Gastrocnemius medialis (tissue), 4 donors: ENCODE measurements at regions not wholly inside any gene's neighbourhood (a gene's known extent, or its start where the extent isn't known, plus 50 kb on each side); places are given as distances from the start of the nearest gene placed in this dataset.

Experiments
- ATAC-seq, 2 donors: fragments of 150-250 bp; one replicate each; pipeline ENCODE4 v1.9.1; 2016
- DNase-seq, 2 donors: peaks; one replicate each; pipeline ENCODE4 v3.0.0-alpha.2; 2019
- H3K27ac ChIP-seq, 4 donors: fragments of 200-600 bp; sonication (generic); 1 replicate in 1 of 4; 2 replicates in 3 of 4; pipeline ENCODE4 v1.5.1; 2016 to 2018; ENCODE audit warnings: mild to moderate bottlenecking in 2 of 4, moderate library complexity in 1 of 4
- H3K27me3 ChIP-seq, 3 donors: fragments of 200-600 bp; sonication (generic) in 2 of 3; 1 replicate in 1 of 3; 2 replicates in 2 of 3; pipeline versions ENCODE4 v1.5.1 to v1.6.0; 2016 to 2019; ENCODE audit warnings: mild to moderate bottlenecking in 1 of 3, moderate library complexity in 1 of 3
- H3K36me3 ChIP-seq, 2 donors: fragments of 200-600 bp; sonication (generic) in 1 of 2; one replicate each; pipeline ENCODE4 v1.5.1; 2017 to 2018
- H3K4me1 ChIP-seq, 2 donors: fragments of 200-600 bp; sonication (generic) in 1 of 2; one replicate each; pipeline ENCODE4 v1.5.1; 2016 to 2017; ENCODE audit warnings: mild to moderate bottlenecking in 2 of 2
- H3K4me3 ChIP-seq, 4 donors: fragments of 200-600 bp; sonication (generic) in 3 of 4; 1 replicate in 1 of 4; 2 replicates in 3 of 4; pipeline ENCODE4 v1.5.1; 2016 to 2019; ENCODE audit warnings: mild to moderate bottlenecking in 2 of 4
- H3K9me3 ChIP-seq, 3 donors: fragments of 200-600 bp; sonication (generic) in 2 of 3; 1 replicate in 1 of 3; 2 replicates in 2 of 3; pipeline ENCODE4 v1.5.1; 2016 to 2019
- POLR2A ChIP-seq, 2 donors: fragments of 450-650 bp; IDR thresholded peaks; one replicate each; pipeline ENCODE4 v1.6.1; 2017; ENCODE audit warnings: antibody characterized with exemption in 2 of 2, mild to moderate bottlenecking in 2 of 2, moderate library complexity in 2 of 2
- in situ Hi-C, 4 donors: fragments of 200-750 bp; cut with MboI; loops; one replicate each; pipeline versions ENCODE4 v1.15.0 to v1.8.0; 2017; ENCODE audit warnings: low sequenced_read_pairs in 4 of 4
- intact Hi-C: fragments of 100-400 bp; cut with DNase I; formaldehyde crosslinking; loops from one replicate; pipeline ENCODE4 v1.15.1; 2023; ENCODE audit warnings: low total_unique reads
- TF ChIP-seq, protein P1 (sequence below), 5 experiments: fragments of 450-650 bp in 3 of 5; fragments of 200-600 bp in 2 of 5; sonication (generic) in 2 of 5; IDR thresholded peaks in 4 of 5; conservative IDR thresholded peaks in 1 of 5; 1 replicate in 4 of 5; 2 replicates in 1 of 5; pipeline ENCODE4 v1.5.1; 2016 to 2019; ENCODE audit warnings: antibody characterized with exemption in 5 of 5, mild to moderate bottlenecking in 3 of 5, moderate library complexity in 3 of 5

DNA sequence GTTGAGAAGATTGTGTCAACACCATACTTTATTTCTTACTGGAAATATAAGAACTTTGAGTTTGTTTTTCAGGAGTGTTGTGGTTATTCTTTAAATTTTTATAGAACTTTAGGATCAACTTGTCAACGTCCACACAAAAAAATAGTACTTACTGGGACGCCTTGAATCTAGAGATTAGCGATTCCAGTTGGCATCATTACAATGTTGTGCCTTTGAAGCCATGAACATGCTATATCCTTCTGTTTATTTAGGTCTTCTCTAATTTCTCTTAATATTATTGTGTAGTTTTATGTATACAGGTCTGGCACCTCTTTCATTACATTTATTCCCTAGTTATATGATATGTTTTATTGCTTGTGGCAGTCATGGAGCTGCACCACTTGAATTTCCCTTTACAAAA, 320.8 kb upstream of the CCDC196 start:
- no peak for TF ChIP-seq POLR2A (IDR thresholded peaks at IDR 0.05)
- TF ChIP-seq, protein P1, sequence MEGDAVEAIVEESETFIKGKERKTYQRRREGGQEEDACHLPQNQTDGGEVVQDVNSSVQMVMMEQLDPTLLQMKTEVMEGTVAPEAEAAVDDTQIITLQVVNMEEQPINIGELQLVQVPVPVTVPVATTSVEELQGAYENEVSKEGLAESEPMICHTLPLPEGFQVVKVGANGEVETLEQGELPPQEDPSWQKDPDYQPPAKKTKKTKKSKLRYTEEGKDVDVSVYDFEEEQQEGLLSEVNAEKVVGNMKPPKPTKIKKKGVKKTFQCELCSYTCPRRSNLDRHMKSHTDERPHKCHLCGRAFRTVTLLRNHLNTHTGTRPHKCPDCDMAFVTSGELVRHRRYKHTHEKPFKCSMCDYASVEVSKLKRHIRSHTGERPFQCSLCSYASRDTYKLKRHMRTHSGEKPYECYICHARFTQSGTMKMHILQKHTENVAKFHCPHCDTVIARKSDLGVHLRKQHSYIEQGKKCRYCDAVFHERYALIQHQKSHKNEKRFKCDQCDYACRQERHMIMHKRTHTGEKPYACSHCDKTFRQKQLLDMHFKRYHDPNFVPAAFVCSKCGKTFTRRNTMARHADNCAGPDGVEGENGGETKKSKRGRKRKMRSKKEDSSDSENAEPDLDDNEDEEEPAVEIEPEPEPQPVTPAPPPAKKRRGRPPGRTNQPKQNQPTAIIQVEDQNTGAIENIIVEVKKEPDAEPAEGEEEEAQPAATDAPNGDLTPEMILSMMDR (IDR thresholded peaks at IDR 0.05 in 4 of 5, conservative IDR thresholded peaks at IDR 0.05 in 1 of 5), result no peak
- no peaks in the 10 kb centered on the region for H3K27me3 ChIP-seq
- DNase-seq (no peak), ATAC-seq (no peak)
- no peak overlapping the region for H3K4me3 ChIP-seq
- in situ Hi-C loops, result no loop called here
- intact Hi-C loops, result no loop called here
- no peaks in the 10 kb centered on the region for H3K9me3 ChIP-seq
- H3K36me3 ChIP-seq, result no peaks in the 10 kb centered on the region
- H3K27ac ChIP-seq, result no peak overlapping the region
- H3K4me1 ChIP-seq, result no peaks in the 10 kb centered on the region

DNA sequence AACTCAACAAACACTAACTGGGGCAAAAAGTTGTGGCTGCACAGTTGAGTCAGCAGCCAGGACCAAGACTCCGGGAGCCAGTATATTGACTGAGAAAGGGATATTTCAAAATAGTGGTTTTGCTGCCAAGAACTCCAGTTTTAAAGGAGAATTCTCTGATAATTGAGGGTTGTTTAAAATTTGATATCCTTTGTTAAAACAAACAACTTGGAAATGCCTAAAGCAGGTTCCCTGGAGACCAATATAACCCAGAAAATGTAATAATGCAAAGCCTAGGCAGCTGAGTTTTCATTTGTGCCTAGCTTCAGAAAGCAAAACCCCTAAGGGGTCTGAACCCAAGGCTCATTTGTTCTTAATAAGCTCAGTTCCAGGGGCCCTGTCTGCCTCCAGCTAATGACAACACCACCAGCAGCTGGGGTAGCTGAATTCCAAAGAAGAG, 311.7 kb upstream of the CCDC196 start:
- Histone ChIP-seq H3K4me3 (no peak overlapping the region), H3K36me3 (no peaks in the 10 kb centered on the region), H3K27ac (no peak overlapping the region), H3K9me3 (no peaks in the 10 kb centered on the region), H3K27me3 (no peaks in the 10 kb centered on the region), H3K4me1 (no peaks in the 10 kb centered on the region)
- no peak for TF ChIP-seq POLR2A (IDR thresholded peaks at IDR 0.05)
- TF ChIP-seq, protein P1 (IDR thresholded peaks at IDR 0.05 in 4 of 5, conservative IDR thresholded peaks at IDR 0.05 in 1 of 5), result no peak
- ATAC-seq (no peak), DNase-seq (no peak)
- intact Hi-C loops, result no loop called here
- in situ Hi-C loops, result no loop called here

DNA sequence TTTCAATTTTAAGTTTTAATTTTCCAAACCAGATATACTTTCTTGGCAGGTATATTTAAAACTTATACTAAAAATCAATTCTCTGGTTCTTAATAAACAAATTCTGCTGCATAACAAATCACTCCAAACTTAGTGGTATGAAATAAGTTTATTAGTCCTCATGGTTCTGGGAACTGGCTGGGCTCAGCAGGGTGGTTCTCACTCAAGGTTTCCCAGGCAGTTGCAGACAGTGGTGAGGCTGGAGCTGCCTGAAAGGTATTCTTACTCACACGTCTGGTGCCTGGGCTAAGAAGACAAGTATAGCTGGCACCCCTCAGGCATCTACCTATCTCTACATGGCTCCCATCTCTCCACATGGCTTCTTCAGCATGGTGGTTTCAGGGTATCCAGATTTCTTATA, 308.2 kb upstream of the CCDC196 start:
- Histone ChIP-seq H3K27ac (no peak overlapping the region), H3K9me3 (no peaks in the 10 kb centered on the region), H3K27me3 (no peaks in the 10 kb centered on the region), H3K4me3 (no peak overlapping the region), H3K4me1 (no peaks in the 10 kb centered on the region), H3K36me3 (no peaks in the 10 kb centered on the region)
- in situ Hi-C loops (no loop called here), intact Hi-C loops (no loop called here)
- DNase-seq, result no peak
- TF ChIP-seq, protein P1 (IDR thresholded peaks at IDR 0.05 in 4 of 5, conservative IDR thresholded peaks at IDR 0.05 in 1 of 5), result no peak
- no peak for TF ChIP-seq POLR2A (IDR thresholded peaks at IDR 0.05)
- no peak for ATAC-seq

DNA sequence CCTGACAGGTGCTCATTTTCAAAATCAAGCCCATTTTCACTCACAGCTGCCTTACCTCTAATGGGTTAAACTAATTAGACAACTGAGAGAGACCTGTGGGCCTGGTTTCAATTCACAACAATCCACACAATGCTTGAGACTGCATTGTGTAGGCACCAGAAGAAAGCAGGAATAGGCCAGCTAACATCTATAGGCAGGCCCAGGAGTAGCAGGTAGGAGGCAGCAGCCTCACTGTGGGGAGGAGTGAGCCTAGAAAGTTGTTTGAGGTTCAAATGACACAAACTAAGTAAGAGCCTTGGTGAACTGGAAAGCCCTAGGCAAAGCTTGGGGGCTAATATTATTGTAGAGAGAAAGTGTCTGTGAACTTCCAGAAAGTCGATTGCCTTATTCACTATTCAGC, 289.5 kb upstream of the CCDC196 start:
- no peak for DNase-seq

DNA sequence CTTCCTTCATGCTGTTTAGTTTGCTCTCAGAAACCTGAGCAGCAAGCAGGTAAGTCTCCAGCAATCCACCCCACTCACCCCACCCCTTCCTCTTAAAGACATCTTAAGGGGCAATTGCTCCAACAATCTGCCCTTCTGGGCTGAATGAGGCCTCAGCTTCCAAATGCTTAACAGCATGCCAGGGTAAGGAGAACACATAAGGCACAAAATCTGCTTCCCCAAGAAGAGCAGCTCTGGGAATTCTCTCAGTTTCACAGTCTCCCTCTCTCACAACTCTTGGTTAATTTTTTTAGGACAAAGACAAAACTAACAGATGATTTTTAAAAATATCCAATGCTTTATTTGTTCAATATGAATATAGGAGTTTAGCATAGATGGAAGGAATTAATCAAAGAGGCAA, 288.9 kb upstream of the CCDC196 start:
- H3K4me3 ChIP-seq, result no peak overlapping the region
- ATAC-seq (no peak), DNase-seq (no peak)
- TF ChIP-seq POLR2A (IDR thresholded peaks at IDR 0.05), result no peak
- TF ChIP-seq, protein P1 (IDR thresholded peaks at IDR 0.05 in 4 of 5, conservative IDR thresholded peaks at IDR 0.05 in 1 of 5), result no peak
- no peaks in the 10 kb centered on the region for H3K9me3 ChIP-seq
- no peaks in the 10 kb centered on the region for H3K27me3 ChIP-seq
- H3K4me1 ChIP-seq, result no peaks in the 10 kb centered on the region
- H3K36me3 ChIP-seq, result no peaks in the 10 kb centered on the region
- intact Hi-C loops, result no loop called here
- H3K27ac ChIP-seq, result no peak overlapping the region
- in situ Hi-C loops, result no loop called here

More for the DNA sequence above, 289.5 kb upstream of the CCDC196 start:
- H3K27me3 ChIP-seq, result no peaks in the 10 kb centered on the region
- no peaks in the 10 kb centered on the region for H3K4me1 ChIP-seq
- H3K27ac ChIP-seq, result no peak overlapping the region
- in situ Hi-C loops, result no loop called here
- ATAC-seq, result no peak
- H3K9me3 ChIP-seq, result no peaks in the 10 kb centered on the region
- TF ChIP-seq POLR2A (IDR thresholded peaks at IDR 0.05), result no peak
- TF ChIP-seq, protein P1 (IDR thresholded peaks at IDR 0.05 in 4 of 5, conservative IDR thresholded peaks at IDR 0.05 in 1 of 5), result no peak
- intact Hi-C loops, result no loop called here
- no peak overlapping the region for H3K4me3 ChIP-seq
- H3K36me3 ChIP-seq, result no peaks in the 10 kb centered on the region
